ENCODE measurements at regions not wholly inside any gene's neighbourhood (a gene's known extent, or its start where the extent isn't known, plus 50 kb on each side); places are given as distances from the start of the nearest gene placed in this dataset.

DNA sequence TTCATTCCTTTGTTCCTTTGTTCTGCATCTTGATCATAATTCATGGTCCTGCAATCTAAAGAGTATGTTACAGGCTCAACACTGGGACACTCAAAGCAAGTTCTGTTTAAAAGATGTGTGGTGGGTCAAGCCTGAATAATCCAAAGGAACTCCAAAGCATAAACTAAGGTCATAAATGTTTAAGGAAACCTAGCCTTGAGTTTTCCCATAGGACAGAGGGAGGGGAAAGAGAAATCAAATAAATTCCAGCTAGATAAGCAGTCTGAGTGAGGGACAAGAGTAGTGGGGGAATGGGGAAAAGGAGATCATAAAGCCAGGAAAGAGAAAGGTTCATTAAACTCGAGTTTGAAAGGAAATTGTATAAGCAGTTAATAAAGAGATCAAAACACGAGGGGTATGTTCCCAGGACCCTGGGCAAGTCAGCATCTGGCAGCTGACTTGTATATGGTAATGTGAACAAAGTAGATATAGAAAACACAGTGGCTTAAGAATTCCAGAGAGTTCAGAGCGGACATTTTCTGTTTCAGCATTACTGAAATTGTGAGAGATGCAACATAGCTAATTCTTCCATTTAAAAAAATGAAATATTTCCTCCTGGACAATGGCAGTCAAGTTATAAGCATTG, 125.8 kb upstream of the EDNRA start:
- DNase-seq (ENCODE audit: low read depth): no peak
- H3K4me3 ChIP-seq (ENCODE audit: low read depth, low read length): no peak overlapping the region
- no peak for TF ChIP-seq CTCF (IDR thresholded peaks at IDR 0.05; ENCODE audit: control insufficient read depth, extremely low read depth, insufficient read depth)

DNA sequence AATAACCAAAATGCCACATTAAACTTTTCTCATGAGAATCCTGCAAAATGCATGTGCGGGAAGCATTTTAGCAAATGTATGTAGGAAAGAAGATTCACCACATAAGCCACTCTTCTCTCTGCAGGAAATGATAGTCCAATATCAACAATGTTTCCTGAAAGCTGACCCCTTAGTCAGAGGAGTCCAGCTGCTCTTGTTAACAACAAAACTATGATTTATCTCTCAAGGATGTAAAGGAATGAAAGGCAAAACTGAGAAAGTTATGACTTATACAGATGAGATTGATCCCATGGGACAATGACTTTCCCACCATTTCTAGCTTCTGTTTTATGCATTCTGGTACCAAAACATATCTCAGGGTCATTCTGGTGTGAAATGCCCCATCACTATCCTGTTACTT, 125.0 kb upstream of the EDNRA start:
- no peak overlapping the region for H3K4me3 ChIP-seq (ENCODE audit: low read depth, low read length)
- no peak for TF ChIP-seq CTCF (IDR thresholded peaks at IDR 0.05; ENCODE audit: control insufficient read depth, extremely low read depth, insufficient read depth)
- DNase-seq (ENCODE audit: low read depth): no peak

DNA sequence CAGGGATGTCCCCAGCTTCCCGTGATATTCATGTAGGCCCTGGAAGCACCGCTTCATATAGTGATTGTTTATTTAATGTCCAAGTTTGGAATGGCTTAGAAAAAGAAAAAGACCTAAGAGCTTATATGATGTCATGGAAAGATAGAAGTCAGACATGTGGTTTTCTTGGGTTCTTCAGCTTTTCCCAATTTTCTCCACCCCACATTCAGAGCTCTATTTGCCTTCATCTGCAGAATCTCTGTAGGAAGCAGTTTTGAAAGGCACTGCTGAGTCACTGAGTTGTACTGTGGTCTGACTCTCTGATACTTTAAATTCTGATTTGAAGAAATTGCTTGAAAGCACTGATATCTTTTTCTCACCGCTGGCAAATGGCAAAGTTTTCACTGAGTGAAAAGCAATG, 120.6 kb upstream of the EDNRA start:
- no peak for DNase-seq (ENCODE audit: low read depth)
- no peak overlapping the region for H3K4me3 ChIP-seq (ENCODE audit: low read depth, low read length)
- TF ChIP-seq CTCF (IDR thresholded peaks at IDR 0.05; ENCODE audit: control insufficient read depth, extremely low read depth, insufficient read depth): no peak

GRCh38 chr4:147361726-147362125, 119.2 kb upstream of the EDNRA start:
- no peak overlapping the region for H3K4me3 ChIP-seq (ENCODE audit: low read depth, low read length)
- TF ChIP-seq CTCF (IDR thresholded peaks at IDR 0.05; ENCODE audit: control insufficient read depth, extremely low read depth, insufficient read depth): no peak
- DNase-seq (ENCODE audit: low read depth): no peak

DNA sequence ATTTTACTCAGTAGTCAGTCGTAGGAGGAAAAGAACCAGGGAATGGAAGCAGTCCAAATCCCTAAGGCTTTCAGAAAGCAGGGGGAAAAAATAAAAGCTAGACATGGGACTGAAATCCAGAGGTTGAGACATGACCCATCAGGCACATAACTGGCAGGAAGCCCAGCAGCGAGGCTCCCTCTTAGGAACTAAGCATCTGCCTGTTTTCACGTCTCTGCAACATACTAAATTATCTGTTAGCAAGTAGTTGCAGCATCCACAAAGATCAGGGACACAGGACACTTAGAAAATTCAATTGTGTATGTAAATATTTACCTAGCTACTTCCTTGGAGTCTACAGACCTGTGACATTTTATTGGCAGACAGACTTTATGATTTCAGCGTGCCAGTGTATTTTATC, 118.0 kb upstream of the EDNRA start:
- peak; percentile 67 for DNase-seq (ENCODE audit: low read depth)
- TF ChIP-seq CTCF (IDR thresholded peaks at IDR 0.05; ENCODE audit: control insufficient read depth, extremely low read depth, insufficient read depth): no peak
- H3K4me3 ChIP-seq (ENCODE audit: low read depth, low read length): peak overlapping the region; percentile 11; the same call in 1 of the 2 replicates

DNA sequence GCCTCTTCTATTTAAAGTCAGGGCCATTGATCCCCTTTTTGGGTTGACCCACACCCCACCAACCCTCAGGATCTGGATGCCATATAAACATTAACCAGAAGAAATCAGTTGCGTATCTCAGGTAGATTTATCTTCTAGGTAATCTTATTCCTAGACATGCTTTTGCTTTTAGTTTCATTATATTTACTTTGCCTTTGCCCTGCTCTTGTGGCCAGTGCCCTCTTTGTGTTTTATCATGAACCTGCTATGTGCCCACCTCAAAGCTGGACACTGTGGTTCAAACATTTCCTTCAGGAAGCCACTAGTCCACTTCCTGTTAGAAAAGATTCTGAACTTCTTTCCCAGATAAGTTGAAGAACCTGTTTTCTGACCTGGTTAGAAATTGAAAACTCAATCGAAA, 117.4 kb upstream of the EDNRA start:
- no peak for TF ChIP-seq CTCF (IDR thresholded peaks at IDR 0.05; ENCODE audit: control insufficient read depth, extremely low read depth, insufficient read depth)
- DNase-seq (ENCODE audit: low read depth): peak; percentile 13
- peak overlapping the region; percentile 11; the same call in 1 of the 2 replicates for H3K4me3 ChIP-seq (ENCODE audit: low read depth, low read length)

DNA sequence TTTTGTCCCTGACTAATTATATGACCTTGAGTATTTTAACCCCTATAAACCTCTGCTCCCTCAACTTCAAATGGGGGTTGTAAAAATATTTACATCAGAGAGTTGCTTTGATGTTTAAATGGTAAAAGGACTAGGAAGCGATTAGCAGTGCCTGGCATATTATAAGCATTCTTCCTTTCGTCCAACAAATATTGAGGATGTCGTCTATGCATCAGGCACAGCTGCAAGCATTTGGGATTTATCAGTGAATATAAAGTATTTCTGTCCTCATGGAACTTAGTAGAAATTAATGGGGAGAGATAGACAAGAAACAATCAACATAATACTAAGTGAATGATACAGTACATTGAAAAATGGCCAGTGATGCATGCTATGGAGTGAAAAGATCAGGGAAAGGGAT, 115.5 kb upstream of the EDNRA start:
- no peak for DNase-seq (ENCODE audit: low read depth)
- no peak overlapping the region for H3K4me3 ChIP-seq (ENCODE audit: low read depth, low read length)
- TF ChIP-seq CTCF (IDR thresholded peaks at IDR 0.05; ENCODE audit: control insufficient read depth, extremely low read depth, insufficient read depth): no peak

Measured in LNCaP clone FGC (cell line).